ENCODE measurements at regions not wholly inside any gene's neighbourhood (a gene's known extent, or its start where the extent isn't known, plus 50 kb on each side); places are given as distances from the start of the nearest gene placed in this dataset.
"Not testable (repeated sequence)": the region's sequence is repeated elsewhere in the genome, so short reads cannot be mapped to it uniquely, and the experiment has no call there.

DNA sequence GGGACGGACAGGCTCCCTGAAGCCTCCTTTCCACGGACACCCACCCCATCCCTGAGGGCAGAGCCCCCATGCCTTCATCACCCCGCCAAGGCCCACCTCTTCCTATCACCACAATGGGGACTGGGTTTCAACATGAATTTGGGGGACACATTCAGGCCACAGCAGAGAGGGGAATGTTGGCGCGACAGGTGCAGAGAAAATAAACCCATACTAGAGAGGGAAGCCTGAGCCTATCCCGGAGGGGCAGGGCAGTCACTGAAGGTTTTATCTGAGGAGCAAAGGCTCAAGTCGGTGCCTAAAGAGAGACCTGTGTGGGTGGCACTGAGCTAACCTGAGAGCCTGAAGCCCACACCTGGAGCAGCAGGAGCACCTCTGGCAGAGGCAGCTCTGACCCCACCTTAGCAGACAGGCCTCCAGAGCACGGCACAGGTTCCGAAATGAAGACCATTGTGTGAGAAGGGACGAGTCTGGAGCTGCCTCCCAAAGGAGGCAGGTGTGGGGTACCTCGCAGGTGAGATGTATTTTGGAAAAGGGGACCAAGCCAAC is 180.6 kb upstream of the PDE10A start:
- TF ChIP-seq, protein P1, sequence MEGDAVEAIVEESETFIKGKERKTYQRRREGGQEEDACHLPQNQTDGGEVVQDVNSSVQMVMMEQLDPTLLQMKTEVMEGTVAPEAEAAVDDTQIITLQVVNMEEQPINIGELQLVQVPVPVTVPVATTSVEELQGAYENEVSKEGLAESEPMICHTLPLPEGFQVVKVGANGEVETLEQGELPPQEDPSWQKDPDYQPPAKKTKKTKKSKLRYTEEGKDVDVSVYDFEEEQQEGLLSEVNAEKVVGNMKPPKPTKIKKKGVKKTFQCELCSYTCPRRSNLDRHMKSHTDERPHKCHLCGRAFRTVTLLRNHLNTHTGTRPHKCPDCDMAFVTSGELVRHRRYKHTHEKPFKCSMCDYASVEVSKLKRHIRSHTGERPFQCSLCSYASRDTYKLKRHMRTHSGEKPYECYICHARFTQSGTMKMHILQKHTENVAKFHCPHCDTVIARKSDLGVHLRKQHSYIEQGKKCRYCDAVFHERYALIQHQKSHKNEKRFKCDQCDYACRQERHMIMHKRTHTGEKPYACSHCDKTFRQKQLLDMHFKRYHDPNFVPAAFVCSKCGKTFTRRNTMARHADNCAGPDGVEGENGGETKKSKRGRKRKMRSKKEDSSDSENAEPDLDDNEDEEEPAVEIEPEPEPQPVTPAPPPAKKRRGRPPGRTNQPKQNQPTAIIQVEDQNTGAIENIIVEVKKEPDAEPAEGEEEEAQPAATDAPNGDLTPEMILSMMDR (IDR thresholded peaks at IDR 0.05; ENCODE audit: low read depth, low read length, missing control alignments), result no peak
- DNase-seq (ENCODE audit: low read depth), result no peak
- no peak overlapping the region for H3K4me3 ChIP-seq (ENCODE audit: low read depth, low read length)
- in situ Hi-C loops (cut with HindIII; ENCODE audit: low sequenced_read_pairs), result no loop called here

- TF ChIP-seq, protein P1 (IDR thresholded peaks at IDR 0.05; ENCODE audit: low read depth, low read length, missing control alignments), result no peak
- in situ Hi-C loops (cut with HindIII; ENCODE audit: low sequenced_read_pairs), result no loop called here
Observed at GRCh38 chr6:165843121-165843520, 180.1 kb upstream of the PDE10A start.

GRCh38 chr6:165842281-165842936 is 179.4 kb upstream of the PDE10A start:
- no peak for DNase-seq (ENCODE audit: low read depth)
- TF ChIP-seq, protein P1 (IDR thresholded peaks at IDR 0.05; ENCODE audit: low read depth, low read length, missing control alignments), result no peak
- in situ Hi-C loops (cut with HindIII; ENCODE audit: low sequenced_read_pairs), result no loop called here
- H3K4me3 ChIP-seq (ENCODE audit: low read depth, low read length), result no peak overlapping the region

More at GRCh38 chr6:165843121-165843520, 180.1 kb upstream of the PDE10A start:
- no peak overlapping the region for H3K4me3 ChIP-seq (ENCODE audit: low read depth, low read length)
- no peak for DNase-seq (ENCODE audit: low read depth)

DNA sequence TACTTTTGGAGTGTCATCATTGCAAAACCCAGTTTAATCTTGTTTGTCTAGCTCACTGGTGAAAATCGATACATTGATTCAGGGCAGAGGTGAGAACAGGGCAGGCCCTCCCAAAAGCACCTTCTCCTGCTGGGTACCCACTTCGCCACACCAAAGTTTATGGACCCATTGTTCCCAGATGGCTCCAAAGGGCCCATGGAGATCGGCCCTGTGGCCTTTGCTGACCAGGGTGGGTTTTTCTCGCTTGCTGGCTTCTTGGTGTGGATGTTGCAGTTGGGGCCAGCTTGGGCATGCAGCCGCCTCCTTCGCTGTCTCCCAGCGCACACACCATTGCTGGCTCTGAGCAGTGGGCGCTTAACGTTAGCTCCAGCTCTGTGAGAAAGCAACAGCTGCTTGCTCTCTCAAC is 178.1 kb upstream of the PDE10A start:
- TF ChIP-seq, protein P1 (IDR thresholded peaks at IDR 0.05; ENCODE audit: low read depth, low read length, missing control alignments), result no peak
- in situ Hi-C loops (cut with HindIII; ENCODE audit: low sequenced_read_pairs), result no loop called here
- no peak for DNase-seq (ENCODE audit: low read depth)
- no peak overlapping the region for H3K4me3 ChIP-seq (ENCODE audit: low read depth, low read length)

GRCh38 chr6:165837948-165838745 is 175.1 kb upstream of the PDE10A start:
- TF ChIP-seq, protein P1 (IDR thresholded peaks at IDR 0.05; ENCODE audit: low read depth, low read length, missing control alignments), result no peak
- in situ Hi-C loops (cut with HindIII; ENCODE audit: low sequenced_read_pairs), result loop anchor here (5.0 kb wide), 1 partner anchor 51 kb away; no protein-coding TSS in a partner anchor
- DNase-seq (ENCODE audit: low read depth), result no peak
- no peak overlapping the region for H3K4me3 ChIP-seq (ENCODE audit: low read depth, low read length)

GRCh38 chr6:165836648-165837047 is 173.6 kb upstream of the PDE10A start:
- in situ Hi-C loops (cut with HindIII; ENCODE audit: low sequenced_read_pairs), result loop anchor here (5.0 kb wide), 1 partner anchor 49 kb away; no protein-coding TSS in a partner anchor
- H3K4me3 ChIP-seq (ENCODE audit: low read depth, low read length); DNase-seq (ENCODE audit: low read depth): not testable (repeated sequence)
